ENCODE measurements at regions not wholly inside any gene's neighbourhood (a gene's known extent, or its start where the extent isn't known, plus 50 kb on each side); places are given as distances from the start of the nearest gene placed in this dataset.

DNA sequence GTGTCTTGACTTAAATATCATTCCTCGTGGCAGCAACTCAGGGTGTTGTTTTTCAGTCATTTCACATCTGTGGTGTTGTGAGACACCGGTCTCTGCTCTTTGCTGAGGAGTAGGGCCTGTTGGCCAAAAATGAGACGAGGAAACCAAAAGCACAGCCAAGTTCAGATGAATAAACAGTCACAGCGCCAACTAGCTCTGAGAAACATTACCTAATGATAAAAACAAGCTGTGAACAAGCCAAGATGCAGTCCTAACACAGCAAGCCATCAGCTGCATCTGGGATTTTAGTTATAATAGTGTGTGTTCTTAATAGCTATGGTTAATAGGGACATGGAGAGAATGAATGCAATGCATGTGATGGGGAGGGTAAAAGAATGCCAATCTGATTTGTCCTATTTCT, 843.4 kb upstream of the DPPA4 start:
- no peak for TF ChIP-seq POLR2A (IDR thresholded peaks at IDR 0.05)
- TF ChIP-seq, protein P1, sequence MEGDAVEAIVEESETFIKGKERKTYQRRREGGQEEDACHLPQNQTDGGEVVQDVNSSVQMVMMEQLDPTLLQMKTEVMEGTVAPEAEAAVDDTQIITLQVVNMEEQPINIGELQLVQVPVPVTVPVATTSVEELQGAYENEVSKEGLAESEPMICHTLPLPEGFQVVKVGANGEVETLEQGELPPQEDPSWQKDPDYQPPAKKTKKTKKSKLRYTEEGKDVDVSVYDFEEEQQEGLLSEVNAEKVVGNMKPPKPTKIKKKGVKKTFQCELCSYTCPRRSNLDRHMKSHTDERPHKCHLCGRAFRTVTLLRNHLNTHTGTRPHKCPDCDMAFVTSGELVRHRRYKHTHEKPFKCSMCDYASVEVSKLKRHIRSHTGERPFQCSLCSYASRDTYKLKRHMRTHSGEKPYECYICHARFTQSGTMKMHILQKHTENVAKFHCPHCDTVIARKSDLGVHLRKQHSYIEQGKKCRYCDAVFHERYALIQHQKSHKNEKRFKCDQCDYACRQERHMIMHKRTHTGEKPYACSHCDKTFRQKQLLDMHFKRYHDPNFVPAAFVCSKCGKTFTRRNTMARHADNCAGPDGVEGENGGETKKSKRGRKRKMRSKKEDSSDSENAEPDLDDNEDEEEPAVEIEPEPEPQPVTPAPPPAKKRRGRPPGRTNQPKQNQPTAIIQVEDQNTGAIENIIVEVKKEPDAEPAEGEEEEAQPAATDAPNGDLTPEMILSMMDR (IDR thresholded peaks at IDR 0.05), result peak in 1 of 6 experiments; percentile 16
